EL (cell line): ENCODE measurements at regions not wholly inside any gene's neighbourhood (a gene's known extent, or its start where the extent isn't known, plus 50 kb on each side); places are given as distances from the start of the nearest gene placed in this dataset.

Experiments
- DNase-seq: peaks from one replicate; pipeline ENCODE4 v3.0.0-alpha.2; 2016

- peak; percentile 71 for DNase-seq
These were observed 295.6 kb upstream of the FLRT2 start for GRCh38 chr14:85234156-85235025.

GRCh38 chr14:85235868-85236267 is 294.1 kb upstream of the FLRT2 start:
- no peak for DNase-seq

- DNase-seq, result no peak
These were observed 293.6 kb upstream of the FLRT2 start for GRCh38 chr14:85236296-85236695.

GRCh38 chr14:85239791-85240190 is 290.2 kb upstream of the FLRT2 start:
- DNase-seq, result no peak

- no peak for DNase-seq
These were observed 288.7 kb upstream of the FLRT2 start for GRCh38 chr14:85241022-85241855.

GRCh38 chr14:85242666-85243065 is 287.3 kb upstream of the FLRT2 start:
- DNase-seq, result no peak

- no peak for DNase-seq
These were observed 286.6 kb upstream of the FLRT2 start for GRCh38 chr14:85243321-85243720.

GRCh38 chr14:85247071-85247470 is 282.9 kb upstream of the FLRT2 start:
- DNase-seq, result no peak

- DNase-seq, result peak; percentile 6
These were observed 280.9 kb upstream of the FLRT2 start for GRCh38 chr14:85248881-85249635.

- DNase-seq, result no peak
These were observed 279.3 kb upstream of the FLRT2 start for GRCh38 chr14:85250414-85251189.

GRCh38 chr14:85252011-85252410 is 277.9 kb upstream of the FLRT2 start:
- peak; percentile 83 for DNase-seq

GRCh38 chr14:85254711-85255110 is 275.2 kb upstream of the FLRT2 start:
- no peak for DNase-seq

- no peak for DNase-seq
These were observed 272.7 kb upstream of the FLRT2 start for GRCh38 chr14:85257287-85257686.

GRCh38 chr14:85263916-85264675 is 265.8 kb upstream of the FLRT2 start:
- no peak for DNase-seq

- no peak for DNase-seq
These were observed 256.8 kb upstream of the FLRT2 start for GRCh38 chr14:85273099-85273677.

GRCh38 chr14:85273952-85274351 is 256.0 kb upstream of the FLRT2 start:
- DNase-seq, result no peak

- no peak for DNase-seq
These were observed 253.6 kb upstream of the FLRT2 start for GRCh38 chr14:85276161-85276978.

- no peak for DNase-seq
These were observed 253.0 kb upstream of the FLRT2 start for GRCh38 chr14:85276979-85277228.

GRCh38 chr14:85279407-85279806 is 250.5 kb upstream of the FLRT2 start:
- peak; percentile 1 for DNase-seq

- DNase-seq, result peak; percentile 40
These were observed 249.9 kb upstream of the FLRT2 start for GRCh38 chr14:85280074-85280473.

- DNase-seq, result no peak
These were observed 248.0 kb upstream of the FLRT2 start for GRCh38 chr14:85281921-85282320.
